ENCODE measurements at regions not wholly inside any gene's neighbourhood (a gene's known extent, or its start where the extent isn't known, plus 50 kb on each side); places are given as distances from the start of the nearest gene placed in this dataset.
"Not testable (repeated sequence)": the region's sequence is repeated elsewhere in the genome, so short reads cannot be mapped to it uniquely, and the experiment has no call there.

DNA sequence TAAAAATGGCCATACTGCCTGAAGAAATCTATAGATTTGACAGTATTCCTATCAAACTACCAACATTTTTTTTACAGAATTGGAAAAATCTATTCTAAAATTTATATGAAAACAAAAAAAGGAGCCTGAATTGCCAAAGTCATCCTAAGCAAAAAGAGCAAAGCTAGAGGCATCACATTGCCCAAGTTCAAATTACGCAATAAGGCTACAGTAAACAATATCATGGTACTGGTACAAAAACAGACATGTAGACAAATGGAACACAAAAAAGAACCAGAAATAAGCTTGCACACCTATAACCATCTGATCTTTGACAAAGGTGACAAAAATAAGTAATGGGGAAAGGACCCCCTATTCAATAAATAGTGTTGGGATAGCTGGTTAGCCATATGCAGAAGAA lies 50.2 kb upstream of the THSD7B start:
- no peak overlapping the region for H3K4me3 ChIP-seq (ENCODE audit: low read depth, low read length)
- TF ChIP-seq, protein P1, sequence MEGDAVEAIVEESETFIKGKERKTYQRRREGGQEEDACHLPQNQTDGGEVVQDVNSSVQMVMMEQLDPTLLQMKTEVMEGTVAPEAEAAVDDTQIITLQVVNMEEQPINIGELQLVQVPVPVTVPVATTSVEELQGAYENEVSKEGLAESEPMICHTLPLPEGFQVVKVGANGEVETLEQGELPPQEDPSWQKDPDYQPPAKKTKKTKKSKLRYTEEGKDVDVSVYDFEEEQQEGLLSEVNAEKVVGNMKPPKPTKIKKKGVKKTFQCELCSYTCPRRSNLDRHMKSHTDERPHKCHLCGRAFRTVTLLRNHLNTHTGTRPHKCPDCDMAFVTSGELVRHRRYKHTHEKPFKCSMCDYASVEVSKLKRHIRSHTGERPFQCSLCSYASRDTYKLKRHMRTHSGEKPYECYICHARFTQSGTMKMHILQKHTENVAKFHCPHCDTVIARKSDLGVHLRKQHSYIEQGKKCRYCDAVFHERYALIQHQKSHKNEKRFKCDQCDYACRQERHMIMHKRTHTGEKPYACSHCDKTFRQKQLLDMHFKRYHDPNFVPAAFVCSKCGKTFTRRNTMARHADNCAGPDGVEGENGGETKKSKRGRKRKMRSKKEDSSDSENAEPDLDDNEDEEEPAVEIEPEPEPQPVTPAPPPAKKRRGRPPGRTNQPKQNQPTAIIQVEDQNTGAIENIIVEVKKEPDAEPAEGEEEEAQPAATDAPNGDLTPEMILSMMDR (IDR thresholded peaks at IDR 0.05; ENCODE audit: low read depth, low read length, missing control alignments) = no peak
- in situ Hi-C loops (cut with HindIII; ENCODE audit: low sequenced_read_pairs) = no loop called here
- no peak for DNase-seq (ENCODE audit: low read depth)

DNA sequence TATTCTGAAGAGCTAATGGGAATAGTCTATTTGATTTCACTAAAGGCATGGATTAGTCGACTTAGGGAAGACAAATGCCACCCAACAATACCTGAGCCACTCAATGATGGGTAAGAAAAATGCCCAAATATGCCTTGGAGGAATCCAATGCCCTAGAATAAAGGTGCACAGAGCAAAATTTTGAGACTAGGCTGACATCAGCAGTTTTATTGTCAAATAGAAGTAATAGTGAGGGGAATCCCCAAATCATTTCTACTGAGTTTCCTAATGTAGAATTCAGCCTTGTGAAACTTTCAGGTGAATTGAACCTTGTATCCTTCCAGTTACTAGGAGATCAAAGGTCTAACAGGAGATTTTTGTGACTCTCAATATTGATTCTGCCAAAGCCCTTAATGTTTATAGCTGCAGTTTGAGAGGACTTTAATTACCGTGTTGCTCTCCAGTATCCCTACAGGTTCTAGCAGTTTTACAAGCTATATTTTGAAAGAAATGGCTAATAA lies 50.8 kb upstream of the THSD7B start:
- in situ Hi-C loops (cut with HindIII; ENCODE audit: low sequenced_read_pairs) = no loop called here
- TF ChIP-seq, protein P1 (IDR thresholded peaks at IDR 0.05; ENCODE audit: low read depth, low read length, missing control alignments) = no peak
- no peak overlapping the region for H3K4me3 ChIP-seq (ENCODE audit: low read depth, low read length)

DNA sequence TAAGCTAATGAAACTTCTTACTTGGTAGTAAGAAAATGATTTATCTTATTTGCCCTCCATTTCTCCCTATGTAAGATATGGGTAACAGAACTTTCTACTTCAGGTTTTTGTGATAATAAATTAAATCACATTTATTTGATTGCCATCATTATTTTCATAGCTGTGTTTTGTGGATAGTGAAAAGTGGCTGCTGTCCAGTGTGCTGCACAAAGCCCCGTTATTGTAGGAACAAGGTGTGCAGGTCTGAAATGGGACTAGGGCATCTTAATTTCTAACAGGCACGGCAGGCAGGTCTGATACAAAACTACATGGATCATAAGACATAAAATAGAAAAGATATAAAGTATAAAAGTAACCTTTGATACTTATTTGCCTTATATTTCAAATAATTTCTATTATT lies 51.6 kb upstream of the THSD7B start:
- no peak for DNase-seq (ENCODE audit: low read depth)
- TF ChIP-seq, protein P1 (IDR thresholded peaks at IDR 0.05; ENCODE audit: low read depth, low read length, missing control alignments) = no peak
- in situ Hi-C loops (cut with HindIII; ENCODE audit: low sequenced_read_pairs) = no loop called here
- H3K4me3 ChIP-seq (ENCODE audit: low read depth, low read length) = no peak overlapping the region

More for the DNA sequence above, 50.8 kb upstream of the THSD7B start:
- DNase-seq (ENCODE audit: low read depth) = no peak

DNA sequence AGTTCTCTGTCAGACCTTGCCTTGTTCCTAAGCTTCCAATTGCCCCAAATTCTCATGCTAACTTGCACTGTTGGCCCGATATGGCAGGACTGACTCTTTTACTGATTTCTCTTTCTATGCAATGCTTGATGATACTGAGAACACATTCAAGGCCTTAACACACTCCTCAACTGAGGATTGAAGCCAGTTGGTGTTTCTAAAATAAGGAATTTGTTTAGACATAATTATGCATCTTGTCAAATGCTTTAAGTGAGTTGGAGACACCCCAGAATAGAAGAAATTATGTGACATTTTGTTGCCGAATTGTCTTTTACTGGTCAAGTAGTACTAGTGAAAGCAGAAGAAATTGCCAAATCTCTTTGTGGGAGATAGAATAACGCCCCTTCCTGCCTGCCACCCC lies 60.0 kb upstream of the THSD7B start:
- H3K4me3 ChIP-seq (ENCODE audit: low read depth, low read length) = no peak overlapping the region
- in situ Hi-C loops (cut with HindIII; ENCODE audit: low sequenced_read_pairs) = no loop called here
- no peak for DNase-seq (ENCODE audit: low read depth)
- TF ChIP-seq, protein P1 (IDR thresholded peaks at IDR 0.05; ENCODE audit: low read depth, low read length, missing control alignments) = no peak

DNA sequence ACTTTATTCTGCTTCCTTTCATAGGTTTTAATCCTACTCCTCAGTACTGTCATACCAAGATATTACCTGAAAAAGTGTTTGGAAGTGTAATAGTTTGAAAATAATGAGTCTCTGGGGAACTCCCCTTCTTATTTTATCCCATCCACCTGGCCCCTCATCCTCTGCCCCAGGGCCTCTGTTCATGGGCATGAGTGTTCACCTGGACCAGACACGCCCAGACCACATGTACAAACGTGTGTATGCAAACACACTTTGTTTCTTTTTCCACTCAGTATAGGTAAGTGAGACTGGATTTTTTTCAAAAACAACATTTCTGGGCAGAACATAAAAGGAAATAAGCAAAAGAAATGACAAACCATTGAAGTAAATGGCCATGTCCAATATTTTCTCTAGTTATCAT lies 62.1 kb upstream of the THSD7B start:
- in situ Hi-C loops (cut with HindIII; ENCODE audit: low sequenced_read_pairs) = no loop called here
- no peak for DNase-seq (ENCODE audit: low read depth)
- no peak overlapping the region for H3K4me3 ChIP-seq (ENCODE audit: low read depth, low read length)
- TF ChIP-seq, protein P1 (IDR thresholded peaks at IDR 0.05; ENCODE audit: low read depth, low read length, missing control alignments) = no peak

DNA sequence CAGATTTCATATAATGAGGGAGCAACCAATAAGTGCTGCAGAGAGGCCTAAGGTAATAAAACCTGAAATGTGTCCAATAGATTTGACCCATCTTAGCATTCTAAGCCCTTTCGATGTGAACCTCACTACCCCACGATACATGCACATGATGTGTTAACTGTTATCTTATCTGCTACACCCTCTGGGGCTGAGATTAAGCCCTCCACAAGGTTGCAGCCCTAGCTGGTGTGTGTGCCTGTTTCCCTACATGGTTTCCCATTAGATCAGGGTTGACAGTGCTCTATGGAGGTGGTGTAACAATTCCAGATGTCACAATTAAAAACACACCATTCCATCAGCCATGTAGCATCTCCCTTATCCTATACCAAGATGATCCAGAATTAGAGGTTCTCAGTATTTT lies 68.9 kb upstream of the THSD7B start:
- no peak for DNase-seq (ENCODE audit: low read depth)
- in situ Hi-C loops (cut with HindIII; ENCODE audit: low sequenced_read_pairs) = no loop called here
- no peak overlapping the region for H3K4me3 ChIP-seq (ENCODE audit: low read depth, low read length)
- TF ChIP-seq, protein P1 (IDR thresholded peaks at IDR 0.05; ENCODE audit: low read depth, low read length, missing control alignments) = no peak

DNA sequence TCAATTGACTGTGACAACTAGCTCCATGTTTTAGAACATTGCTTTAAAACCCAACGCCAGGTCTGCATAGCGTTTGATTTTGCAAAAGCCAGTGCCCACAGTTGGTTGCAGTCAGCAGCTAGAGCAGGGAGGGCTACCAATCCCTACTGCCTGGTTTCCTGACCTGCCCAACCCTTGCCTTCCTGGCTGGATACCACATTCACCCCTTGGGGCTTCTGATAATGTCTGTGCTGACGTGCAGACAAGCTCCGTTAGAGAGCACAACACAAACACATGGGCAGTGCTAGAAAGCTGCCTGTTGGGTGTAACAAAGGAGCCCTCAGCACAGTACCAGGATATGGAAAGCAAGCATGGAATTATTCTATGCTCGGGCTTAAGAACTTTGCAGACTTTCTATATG lies 71.4 kb upstream of the THSD7B start:
- no peak for DNase-seq (ENCODE audit: low read depth)
- TF ChIP-seq, protein P1 (IDR thresholded peaks at IDR 0.05; ENCODE audit: low read depth, low read length, missing control alignments) = no peak
- in situ Hi-C loops (cut with HindIII; ENCODE audit: low sequenced_read_pairs) = no loop called here
- H3K4me3 ChIP-seq (ENCODE audit: low read depth, low read length) = no peak overlapping the region

DNA sequence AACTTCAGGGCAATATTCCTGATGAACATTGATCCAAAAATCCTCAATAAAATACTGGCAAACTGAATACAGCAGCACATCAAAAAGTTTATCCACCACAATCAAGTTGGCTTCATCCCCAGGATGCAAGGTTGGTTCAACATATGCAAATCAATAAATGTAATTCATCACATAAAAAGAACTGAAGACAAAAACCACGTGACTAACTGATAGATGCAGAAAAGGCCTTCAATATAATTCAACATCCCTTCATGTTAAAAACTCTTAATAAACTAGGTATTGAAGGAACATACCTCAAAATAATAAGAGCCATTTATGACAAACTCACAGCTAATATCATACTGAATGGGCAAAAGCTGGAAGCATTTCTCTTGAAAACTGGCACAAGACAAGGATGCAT lies 85.3 kb upstream of the THSD7B start:
- DNase-seq (ENCODE audit: low read depth); in situ Hi-C loops (cut with HindIII; ENCODE audit: low sequenced_read_pairs): not testable (repeated sequence)

More for the DNA sequence above, 85.3 kb upstream of the THSD7B start:
- not testable (repeated sequence) for H3K4me3 ChIP-seq (ENCODE audit: low read depth, low read length)

All from astrocyte of the cerebellum (primary cell).